HUES6 (cell line): ENCODE measurements at regions not wholly inside any gene's neighbourhood (a gene's known extent, or its start where the extent isn't known, plus 50 kb on each side); places are given as distances from the start of the nearest gene placed in this dataset.
"Not testable (repeated sequence)": the region's sequence is repeated elsewhere in the genome, so short reads cannot be mapped to it uniquely, and the experiment has no call there.

Experiments used
- H3K27ac ChIP-seq: 2 replicates; pipeline ENCODE4 v1.7.0; 2013; ENCODE audit warnings: low read depth, mild to moderate bottlenecking, low read length, inconsistent platforms
- H3K27me3 ChIP-seq: 2 replicates; pipeline ENCODE4 v1.6.1; 2013; ENCODE audit warnings: low read length; ENCODE audit not compliant: control insufficient read depth, insufficient read depth
- H3K36me3 ChIP-seq: 2 replicates; pipeline ENCODE4 v1.6.1; 2013; ENCODE audit warnings: low read length; ENCODE audit not compliant: control insufficient read depth, insufficient read depth
- H3K4me1 ChIP-seq: 2 replicates; pipeline ENCODE4 v1.6.1; 2013; ENCODE audit warnings: low read length; ENCODE audit not compliant: control insufficient read depth, insufficient read depth
- H3K4me3 ChIP-seq: 2 replicates; pipeline ENCODE4 v1.5.1; 2013; ENCODE audit warnings: low read depth, low read length
- H3K9ac ChIP-seq: one replicate; pipeline ENCODE4 v1.6.1; 2013; ENCODE audit warnings: mild to moderate bottlenecking, low read length
- H3K9me3 ChIP-seq: 2 replicates; pipeline ENCODE4 v1.6.1; 2013; ENCODE audit warnings: low read depth, low read length; ENCODE audit not compliant: control insufficient read depth, insufficient read depth

- Histone ChIP-seq H3K4me3 (no peak overlapping the region), H3K9me3 (no peaks in the 10 kb centered on the region), H3K4me1 (peaks cover 2% of the 10 kb centered on the region; the same call in 1 of the 2 replicates), H3K27me3 (no peaks in the 10 kb centered on the region), H3K9ac (no peak overlapping the region), H3K36me3 (no peaks in the 10 kb centered on the region), H3K27ac (no peak overlapping the region)
These were observed 861.5 kb downstream of the SORCS1 start for GRCh38 chr10:106302961-106303360.

- Histone ChIP-seq H3K27ac (no peak overlapping the region), H3K9me3 (no peaks in the 10 kb centered on the region), H3K36me3 (no peaks in the 10 kb centered on the region), H3K9ac (no peak overlapping the region), H3K27me3 (no peaks in the 10 kb centered on the region), H3K4me1 (no peaks in the 10 kb centered on the region), H3K4me3 (no peak overlapping the region)
These were observed 863.4 kb downstream of the SORCS1 start for GRCh38 chr10:106301146-106301545.

- H3K9ac ChIP-seq, result no peak overlapping the region
- no peak overlapping the region for H3K4me3 ChIP-seq
- H3K4me1 ChIP-seq, result no peaks in the 10 kb centered on the region
- H3K36me3 ChIP-seq, result no peaks in the 10 kb centered on the region
- no peak overlapping the region for H3K27ac ChIP-seq
- no peaks in the 10 kb centered on the region for H3K9me3 ChIP-seq
- H3K27me3 ChIP-seq, result no peaks in the 10 kb centered on the region
These were observed 867.6 kb downstream of the SORCS1 start for GRCh38 chr10:106296750-106297392.

- H3K9me3 ChIP-seq, result no peaks in the 10 kb centered on the region
- no peak overlapping the region for H3K27ac ChIP-seq
- no peaks in the 10 kb centered on the region for H3K36me3 ChIP-seq
- no peak overlapping the region for H3K4me3 ChIP-seq
- H3K9ac ChIP-seq, result no peak overlapping the region
- peaks cover 9% of the 10 kb centered on the region for H3K4me1 ChIP-seq
- no peaks in the 10 kb centered on the region for H3K27me3 ChIP-seq
These were observed 879.5 kb downstream of the SORCS1 start for GRCh38 chr10:106284802-106285587.

GRCh38 chr10:106280896-106281460 lies 883.5 kb downstream of the SORCS1 start:
- peaks cover 9% of the 10 kb centered on the region for H3K4me1 ChIP-seq
- H3K4me3 ChIP-seq, result no peak overlapping the region
- H3K9me3 ChIP-seq, result no peaks in the 10 kb centered on the region
- H3K27ac ChIP-seq, result no peak overlapping the region
- H3K9ac ChIP-seq, result no peak overlapping the region
- no peaks in the 10 kb centered on the region for H3K36me3 ChIP-seq
- H3K27me3 ChIP-seq, result no peaks in the 10 kb centered on the region

GRCh38 chr10:106278383-106278782 lies 886.1 kb downstream of the SORCS1 start:
- no peak overlapping the region for H3K4me3 ChIP-seq
- H3K27ac ChIP-seq, result no peak overlapping the region
- no peaks in the 10 kb centered on the region for H3K27me3 ChIP-seq
- no peak overlapping the region for H3K9ac ChIP-seq
- no peaks in the 10 kb centered on the region for H3K9me3 ChIP-seq
- H3K4me1 ChIP-seq, result no peaks in the 10 kb centered on the region
- no peaks in the 10 kb centered on the region for H3K36me3 ChIP-seq

- no peaks in the 10 kb centered on the region for H3K36me3 ChIP-seq
- H3K4me1 ChIP-seq, result no peaks in the 10 kb centered on the region
- H3K27me3 ChIP-seq, result no peaks in the 10 kb centered on the region
- no peak overlapping the region for H3K4me3 ChIP-seq
- no peaks in the 10 kb centered on the region for H3K9me3 ChIP-seq
- H3K9ac ChIP-seq, result no peak overlapping the region
- H3K27ac ChIP-seq, result no peak overlapping the region
These were observed 893.3 kb downstream of the SORCS1 start for GRCh38 chr10:106271237-106271636.

GRCh38 chr10:106268000-106268399 lies 896.5 kb downstream of the SORCS1 start:
- Histone ChIP-seq H3K9ac (no peak overlapping the region), H3K36me3 (no peaks in the 10 kb centered on the region), H3K9me3 (no peaks in the 10 kb centered on the region), H3K27ac (no peak overlapping the region), H3K27me3 (no peaks in the 10 kb centered on the region), H3K4me3 (no peak overlapping the region), H3K4me1 (no peaks in the 10 kb centered on the region)

GRCh38 chr10:106267591-106267990 lies 896.9 kb downstream of the SORCS1 start:
- H3K9me3 ChIP-seq, result no peaks in the 10 kb centered on the region
- no peak overlapping the region for H3K9ac ChIP-seq
- H3K27ac ChIP-seq, result no peak overlapping the region
- no peak overlapping the region for H3K4me3 ChIP-seq
- H3K36me3 ChIP-seq, result no peaks in the 10 kb centered on the region
- no peaks in the 10 kb centered on the region for H3K27me3 ChIP-seq
- H3K4me1 ChIP-seq, result no peaks in the 10 kb centered on the region

GRCh38 chr10:106257432-106257831 lies 907.1 kb downstream of the SORCS1 start:
- not testable (repeated sequence) for H3K27ac ChIP-seq, H3K4me3 ChIP-seq, H3K4me1 ChIP-seq

GRCh38 chr10:106255111-106255678 lies 909.3 kb downstream of the SORCS1 start:
- Histone ChIP-seq H3K9me3 (no peaks in the 10 kb centered on the region), H3K9ac (no peak overlapping the region), H3K4me3 (no peak overlapping the region), H3K27ac (no peak overlapping the region), H3K27me3 (no peaks in the 10 kb centered on the region), H3K4me1 (no peaks in the 10 kb centered on the region), H3K36me3 (no peaks in the 10 kb centered on the region)

More at GRCh38 chr10:106257432-106257831, 907.1 kb downstream of the SORCS1 start:
- not testable (repeated sequence) for H3K27me3 ChIP-seq, H3K36me3 ChIP-seq, H3K9me3 ChIP-seq, H3K9ac ChIP-seq
